ENCODE measurements at regions not wholly inside any gene's neighbourhood (a gene's known extent, or its start where the extent isn't known, plus 50 kb on each side); places are given as distances from the start of the nearest gene placed in this dataset.

- Histone ChIP-seq H3K27ac (no peak overlapping the region), H3K9me3 (no peaks in the 10 kb centered on the region), H3K4me1 (no peaks in the 10 kb centered on the region), H3K27me3 (no peaks in the 10 kb centered on the region), H3K36me3 (no peaks in the 10 kb centered on the region), H3K4me3 (no peak overlapping the region)
- DNase-seq (ENCODE audit: low spot score in 2 of 2), result no peak
- intact Hi-C loops (cut with DNase I; ENCODE audit: low total_unique reads), result loop anchor here (5.0 kb wide), 1 partner anchor 395 kb away; no protein-coding TSS in a partner anchor
- no peak for TF ChIP-seq CTCF (IDR thresholded peaks at IDR 0.05)
Observed at GRCh38 chr13:40101708-40102359, 446.4 kb downstream of the COG6 start.

GRCh38 chr13:40102360-40102727 is 446.9 kb downstream of the COG6 start:
- H3K27me3 ChIP-seq, result no peaks in the 10 kb centered on the region
- H3K4me1 ChIP-seq, result no peaks in the 10 kb centered on the region
- H3K4me3 ChIP-seq, result no peak overlapping the region
- intact Hi-C loops (cut with DNase I; ENCODE audit: low total_unique reads), result loop anchor here (5.0 kb wide), 1 partner anchor 395 kb away; no protein-coding TSS in a partner anchor
- H3K36me3 ChIP-seq, result no peaks in the 10 kb centered on the region
- DNase-seq (ENCODE audit: low spot score in 2 of 2), result no peak
- no peak for TF ChIP-seq POLR2A (IDR thresholded peaks at IDR 0.05)
- no peak for TF ChIP-seq POLR2AphosphoS5 (IDR thresholded peaks at IDR 0.05)
- no peak for TF ChIP-seq CTCF (IDR thresholded peaks at IDR 0.05)
- no peak overlapping the region for H3K27ac ChIP-seq
- H3K9me3 ChIP-seq, result no peaks in the 10 kb centered on the region

- Histone ChIP-seq H3K36me3 (no peaks in the 10 kb centered on the region), H3K4me1 (no peaks in the 10 kb centered on the region), H3K9me3 (no peaks in the 10 kb centered on the region), H3K27ac (no peak overlapping the region), H3K27me3 (no peaks in the 10 kb centered on the region), H3K4me3 (no peak overlapping the region)
- TF ChIP-seq CTCF (IDR thresholded peaks at IDR 0.05), result no peak
- no peak for TF ChIP-seq POLR2AphosphoS5 (IDR thresholded peaks at IDR 0.05)
- no peak for TF ChIP-seq POLR2A (IDR thresholded peaks at IDR 0.05)
- DNase-seq (ENCODE audit: low spot score in 2 of 2), result no peak
- intact Hi-C loops (cut with DNase I; ENCODE audit: low total_unique reads), result loop anchor here (5.0 kb wide), 1 partner anchor 394 kb away; no protein-coding TSS in a partner anchor
Observed at GRCh38 chr13:40102854-40103253, 447.4 kb downstream of the COG6 start.

GRCh38 chr13:40103864-40104263 is 448.4 kb downstream of the COG6 start:
- no peak for DNase-seq (ENCODE audit: low spot score in 2 of 2)
- no peaks in the 10 kb centered on the region for H3K36me3 ChIP-seq
- no peaks in the 10 kb centered on the region for H3K27me3 ChIP-seq
- TF ChIP-seq POLR2AphosphoS5 (IDR thresholded peaks at IDR 0.05) (no peak), CTCF (IDR thresholded peaks at IDR 0.05) (no peak), POLR2A (IDR thresholded peaks at IDR 0.05) (no peak)
- H3K4me3 ChIP-seq, result no peak overlapping the region
- intact Hi-C loops (cut with DNase I; ENCODE audit: low total_unique reads), result loop anchor here (5.0 kb wide), 1 partner anchor 393 kb away; no protein-coding TSS in a partner anchor
- no peaks in the 10 kb centered on the region for H3K4me1 ChIP-seq
- no peak overlapping the region for H3K27ac ChIP-seq
- no peaks in the 10 kb centered on the region for H3K9me3 ChIP-seq

GRCh38 chr13:40105231-40105630 is 449.8 kb downstream of the COG6 start:
- no peaks in the 10 kb centered on the region for H3K4me1 ChIP-seq
- no peak for DNase-seq (ENCODE audit: low spot score in 2 of 2)
- no peak overlapping the region for H3K4me3 ChIP-seq
- no peak overlapping the region for H3K27ac ChIP-seq
- TF ChIP-seq POLR2AphosphoS5 (IDR thresholded peaks at IDR 0.05) (no peak), POLR2A (IDR thresholded peaks at IDR 0.05) (no peak), CTCF (IDR thresholded peaks at IDR 0.05) (no peak)
- no peaks in the 10 kb centered on the region for H3K9me3 ChIP-seq
- no peaks in the 10 kb centered on the region for H3K36me3 ChIP-seq
- intact Hi-C loops (cut with DNase I; ENCODE audit: low total_unique reads), result no loop called here
- no peaks in the 10 kb centered on the region for H3K27me3 ChIP-seq

All from breast epithelium (tissue), 4 donors.